H1 (cell line): ENCODE measurements at regions not wholly inside any gene's neighbourhood (a gene's known extent, or its start where the extent isn't known, plus 50 kb on each side); places are given as distances from the start of the nearest gene placed in this dataset.

Experiments
- CEBPB ChIP-seq: IDR thresholded peaks from 2 replicates; pipeline ENCODE4 v1.6.1; 2012; ENCODE audit warnings: low read depth, low read length
- GTF2F1 ChIP-seq: IDR thresholded peaks from 2 replicates; pipeline ENCODE4 v1.6.1; 2012; ENCODE audit warnings: low read depth, low read length, improper control_type of control experiment, borderline replicate concordance
- KDM1A ChIP-seq: fragments of 200-600, 300-600 bp; sonication (generic); IDR thresholded peaks from 2 replicates; pipeline ENCODE4 v1.7.1; 2016; ENCODE audit warnings: mild to moderate bottlenecking, low read length, borderline replicate concordance
- MAFK ChIP-seq: IDR thresholded peaks from 2 replicates; pipeline ENCODE4 v1.6.1; 2012; ENCODE audit warnings: low read depth, mild to moderate bottlenecking, improper control_type of control experiment, low read length
- POLR2AphosphoS5 ChIP-seq: IDR thresholded peaks from 2 replicates; pipeline ENCODE4 v1.6.1; 2011; ENCODE audit warnings: low read depth, low read length

- TF ChIP-seq MAFK = no peak
- TF ChIP-seq CEBPB = no peak
- TF ChIP-seq GTF2F1 = no peak
- TF ChIP-seq POLR2AphosphoS5 = no peak
- no peak for TF ChIP-seq KDM1A
- TF ChIP-seq, all 59 proteins: peak for 0
Observed at GRCh38 chr13:64165826-64166225, 2750.2 kb upstream of the PCDH20 start (continued).
